GM10266 (cell line): ENCODE measurements at regions not wholly inside any gene's neighbourhood (a gene's known extent, or its start where the extent isn't known, plus 50 kb on each side); places are given as distances from the start of the nearest gene placed in this dataset.

Experiments
- DNase-seq: peaks from one replicate; pipeline ENCODE4 v3.0.0; 2012; ENCODE audit errors: extremely low spot score
- CTCF ChIP-seq: IDR thresholded peaks from 2 replicates; pipeline ENCODE4 v1.5.1; 2012; ENCODE audit warnings: mild to moderate bottlenecking, low read depth; ENCODE audit not compliant: control insufficient read depth, insufficient read depth; ENCODE audit errors: missing control alignments

GRCh38 chr4:157775971-157776370 lies 396.9 kb downstream of the GASK1B start:
- TF ChIP-seq CTCF, result no peak
- DNase-seq, result no peak

- DNase-seq, result no peak
- no peak for TF ChIP-seq CTCF
Measured at GRCh38 chr4:157772907-157773306, 399.9 kb downstream of the GASK1B start.

- DNase-seq, result no peak
- no peak for TF ChIP-seq CTCF
Measured at GRCh38 chr4:157768419-157768818, 404.4 kb downstream of the GASK1B start.

- DNase-seq, result no peak
Measured at GRCh38 chr4:157763490-157763889, 409.3 kb downstream of the GASK1B start.

GRCh38 chr4:157754410-157754809 lies 418.4 kb downstream of the GASK1B start:
- no peak for TF ChIP-seq CTCF
- no peak for DNase-seq

More at GRCh38 chr4:157763490-157763889, 409.3 kb downstream of the GASK1B start:
- no peak for TF ChIP-seq CTCF

GRCh38 chr4:157751631-157752030 lies 421.2 kb downstream of the GASK1B start:
- no peak for DNase-seq

GRCh38 chr4:157741642-157742041 lies 431.2 kb downstream of the GASK1B start:
- no peak for DNase-seq
- TF ChIP-seq CTCF, result no peak

More at GRCh38 chr4:157751631-157752030, 421.2 kb downstream of the GASK1B start:
- no peak for TF ChIP-seq CTCF
